ENCODE measurements at regions not wholly inside any gene's neighbourhood (a gene's known extent, or its start where the extent isn't known, plus 50 kb on each side); places are given as distances from the start of the nearest gene placed in this dataset.

DNA sequence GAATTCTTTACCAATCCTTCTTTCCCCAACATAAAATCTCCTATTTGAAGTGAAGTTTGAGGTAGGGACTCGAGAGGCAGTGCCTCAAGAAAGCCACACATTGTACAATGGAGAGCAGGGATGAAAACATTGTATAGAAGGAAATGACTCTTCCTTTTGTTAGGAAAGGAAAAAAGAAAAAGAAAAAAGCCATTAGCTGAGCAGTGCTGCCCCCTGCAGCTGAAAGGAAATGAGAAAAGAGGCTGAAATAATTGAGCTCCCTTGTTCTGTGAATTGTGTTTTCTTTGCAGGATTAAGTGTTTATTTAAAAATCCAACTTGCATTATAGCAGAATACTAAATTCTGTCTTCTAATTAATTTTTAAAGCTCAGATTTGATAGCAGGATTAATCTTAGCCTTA, 162.9 kb upstream of the SASH1 start:
- no peaks in the 10 kb centered on the region for H3K27me3 Mint-ChIP-seq (ENCODE audit: low read depth)
- H3K27ac Mint-ChIP-seq = no peak overlapping the region
- no peak for TF ChIP-seq FOXK1 (CRISPR knock-in tag; IDR thresholded peaks at IDR 0.05)
- TF ChIP-seq, protein P1, sequence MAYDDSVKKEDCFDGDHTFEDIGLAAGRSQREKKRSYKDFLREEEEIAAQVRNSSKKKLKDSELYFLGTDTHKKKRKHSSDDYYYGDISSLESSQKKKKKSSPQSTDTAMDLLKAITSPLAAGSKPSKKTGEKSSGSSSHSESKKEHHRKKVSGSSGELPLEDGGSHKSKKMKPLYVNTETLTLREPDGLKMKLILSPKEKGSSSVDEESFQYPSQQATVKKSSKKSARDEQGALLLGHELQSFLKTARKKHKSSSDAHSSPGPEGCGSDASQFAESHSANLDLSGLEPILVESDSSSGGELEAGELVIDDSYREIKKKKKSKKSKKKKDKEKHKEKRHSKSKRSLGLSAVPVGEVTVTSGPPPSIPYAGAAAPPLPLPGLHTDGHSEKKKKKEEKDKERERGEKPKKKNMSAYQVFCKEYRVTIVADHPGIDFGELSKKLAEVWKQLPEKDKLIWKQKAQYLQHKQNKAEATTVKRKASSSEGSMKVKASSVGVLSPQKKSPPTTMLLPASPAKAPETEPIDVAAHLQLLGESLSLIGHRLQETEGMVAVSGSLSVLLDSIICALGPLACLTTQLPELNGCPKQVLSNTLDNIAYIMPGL (CRISPR knock-in tag; IDR thresholded peaks at IDR 0.05) = no peak
- TF ChIP-seq, protein P2, sequence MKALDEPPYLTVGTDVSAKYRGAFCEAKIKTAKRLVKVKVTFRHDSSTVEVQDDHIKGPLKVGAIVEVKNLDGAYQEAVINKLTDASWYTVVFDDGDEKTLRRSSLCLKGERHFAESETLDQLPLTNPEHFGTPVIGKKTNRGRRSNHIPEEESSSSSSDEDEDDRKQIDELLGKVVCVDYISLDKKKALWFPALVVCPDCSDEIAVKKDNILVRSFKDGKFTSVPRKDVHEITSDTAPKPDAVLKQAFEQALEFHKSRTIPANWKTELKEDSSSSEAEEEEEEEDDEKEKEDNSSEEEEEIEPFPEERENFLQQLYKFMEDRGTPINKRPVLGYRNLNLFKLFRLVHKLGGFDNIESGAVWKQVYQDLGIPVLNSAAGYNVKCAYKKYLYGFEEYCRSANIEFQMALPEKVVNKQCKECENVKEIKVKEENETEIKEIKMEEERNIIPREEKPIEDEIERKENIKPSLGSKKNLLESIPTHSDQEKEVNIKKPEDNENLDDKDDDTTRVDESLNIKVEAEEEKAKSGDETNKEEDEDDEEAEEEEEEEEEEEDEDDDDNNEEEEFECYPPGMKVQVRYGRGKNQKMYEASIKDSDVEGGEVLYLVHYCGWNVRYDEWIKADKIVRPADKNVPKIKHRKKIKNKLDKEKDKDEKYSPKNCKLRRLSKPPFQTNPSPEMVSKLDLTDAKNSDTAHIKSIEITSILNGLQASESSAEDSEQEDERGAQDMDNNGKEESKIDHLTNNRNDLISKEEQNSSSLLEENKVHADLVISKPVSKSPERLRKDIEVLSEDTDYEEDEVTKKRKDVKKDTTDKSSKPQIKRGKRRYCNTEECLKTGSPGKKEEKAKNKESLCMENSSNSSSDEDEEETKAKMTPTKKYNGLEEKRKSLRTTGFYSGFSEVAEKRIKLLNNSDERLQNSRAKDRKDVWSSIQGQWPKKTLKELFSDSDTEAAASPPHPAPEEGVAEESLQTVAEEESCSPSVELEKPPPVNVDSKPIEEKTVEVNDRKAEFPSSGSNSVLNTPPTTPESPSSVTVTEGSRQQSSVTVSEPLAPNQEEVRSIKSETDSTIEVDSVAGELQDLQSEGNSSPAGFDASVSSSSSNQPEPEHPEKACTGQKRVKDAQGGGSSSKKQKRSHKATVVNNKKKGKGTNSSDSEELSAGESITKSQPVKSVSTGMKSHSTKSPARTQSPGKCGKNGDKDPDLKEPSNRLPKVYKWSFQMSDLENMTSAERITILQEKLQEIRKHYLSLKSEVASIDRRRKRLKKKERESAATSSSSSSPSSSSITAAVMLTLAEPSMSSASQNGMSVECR (CRISPR knock-in tag; IDR thresholded peaks at IDR 0.05; ENCODE audit: borderline replicate concordance) = no peak
- TF ChIP-seq, protein P3, sequence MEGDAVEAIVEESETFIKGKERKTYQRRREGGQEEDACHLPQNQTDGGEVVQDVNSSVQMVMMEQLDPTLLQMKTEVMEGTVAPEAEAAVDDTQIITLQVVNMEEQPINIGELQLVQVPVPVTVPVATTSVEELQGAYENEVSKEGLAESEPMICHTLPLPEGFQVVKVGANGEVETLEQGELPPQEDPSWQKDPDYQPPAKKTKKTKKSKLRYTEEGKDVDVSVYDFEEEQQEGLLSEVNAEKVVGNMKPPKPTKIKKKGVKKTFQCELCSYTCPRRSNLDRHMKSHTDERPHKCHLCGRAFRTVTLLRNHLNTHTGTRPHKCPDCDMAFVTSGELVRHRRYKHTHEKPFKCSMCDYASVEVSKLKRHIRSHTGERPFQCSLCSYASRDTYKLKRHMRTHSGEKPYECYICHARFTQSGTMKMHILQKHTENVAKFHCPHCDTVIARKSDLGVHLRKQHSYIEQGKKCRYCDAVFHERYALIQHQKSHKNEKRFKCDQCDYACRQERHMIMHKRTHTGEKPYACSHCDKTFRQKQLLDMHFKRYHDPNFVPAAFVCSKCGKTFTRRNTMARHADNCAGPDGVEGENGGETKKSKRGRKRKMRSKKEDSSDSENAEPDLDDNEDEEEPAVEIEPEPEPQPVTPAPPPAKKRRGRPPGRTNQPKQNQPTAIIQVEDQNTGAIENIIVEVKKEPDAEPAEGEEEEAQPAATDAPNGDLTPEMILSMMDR (IDR thresholded peaks at IDR 0.05) = 0 out of 2 replicates have a peak, but pooled peaks have one; percentile 18
- peaks cover 18% of the 10 kb centered on the region for H3K9me3 Mint-ChIP-seq
- peaks cover 15% of the 10 kb centered on the region for H3K4me1 Mint-ChIP-seq
- no peak overlapping the region for H3K4me3 Mint-ChIP-seq
- ChIA-PET POLR2A (no interaction called here), CTCF (interaction anchor here (0.6 to 1.7 kb wide), 47 partner anchors 9 to 801 kb away, joined by 3 to 13 read pairs (median 4); no protein-coding TSS in a partner anchor)
- peak; percentile 61 for ATAC-seq
- DNase-seq (ENCODE audit: low spot score) = peak; percentile 21
- H3K36me3 Mint-ChIP-seq = peaks cover 8% of the 10 kb centered on the region

DNA sequence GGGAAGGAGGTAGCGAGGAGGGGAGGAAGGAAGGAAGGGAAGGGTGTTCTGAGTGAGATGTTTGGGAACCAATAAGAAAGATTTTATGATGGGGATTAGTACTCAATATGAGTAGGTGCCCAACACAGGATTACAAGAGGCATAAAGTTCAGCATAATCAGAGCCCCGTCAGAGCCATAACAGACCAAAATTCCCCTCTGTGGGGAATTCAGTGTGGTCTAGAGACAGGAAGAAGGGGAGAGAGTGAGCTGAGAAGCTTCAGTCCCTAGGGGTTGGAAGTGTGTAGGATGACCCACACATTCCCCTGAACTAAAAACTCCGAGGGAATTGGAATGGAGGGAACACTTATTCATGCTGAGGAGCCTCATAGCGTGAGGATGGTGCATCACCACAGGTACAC, 160.3 kb upstream of the SASH1 start:
- Mint-ChIP-seq H3K36me3 (peaks cover 8% of the 10 kb centered on the region), H3K9me3 (peaks cover 18% of the 10 kb centered on the region), H3K4me3 (no peak overlapping the region), H3K27ac (no peak overlapping the region), H3K4me1 (peaks cover 15% of the 10 kb centered on the region), H3K27me3 (ENCODE audit: low read depth) (no peaks in the 10 kb centered on the region)
- ChIA-PET POLR2A (no interaction called here), CTCF (no interaction called here)
- DNase-seq (ENCODE audit: low spot score) (no peak), ATAC-seq (no peak)
- TF ChIP-seq, protein P4, sequence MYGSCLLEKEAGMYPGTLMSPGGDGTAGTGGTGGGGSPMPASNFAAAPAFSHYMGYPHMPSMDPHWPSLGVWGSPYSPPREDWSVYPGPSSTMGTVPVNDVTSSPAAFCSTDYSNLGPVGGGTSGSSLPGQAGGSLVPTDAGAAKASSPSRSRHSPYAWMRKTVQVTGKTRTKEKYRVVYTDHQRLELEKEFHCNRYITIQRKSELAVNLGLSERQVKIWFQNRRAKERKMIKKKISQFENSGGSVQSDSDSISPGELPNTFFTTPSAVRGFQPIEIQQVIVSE (CRISPR knock-in tag; IDR thresholded peaks at IDR 0.05; ENCODE audit: borderline replicate concordance) = no peak
- TF ChIP-seq, protein P5, sequence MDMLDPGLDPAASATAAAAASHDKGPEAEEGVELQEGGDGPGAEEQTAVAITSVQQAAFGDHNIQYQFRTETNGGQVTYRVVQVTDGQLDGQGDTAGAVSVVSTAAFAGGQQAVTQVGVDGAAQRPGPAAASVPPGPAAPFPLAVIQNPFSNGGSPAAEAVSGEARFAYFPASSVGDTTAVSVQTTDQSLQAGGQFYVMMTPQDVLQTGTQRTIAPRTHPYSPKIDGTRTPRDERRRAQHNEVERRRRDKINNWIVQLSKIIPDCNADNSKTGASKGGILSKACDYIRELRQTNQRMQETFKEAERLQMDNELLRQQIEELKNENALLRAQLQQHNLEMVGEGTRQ (CRISPR knock-in tag; IDR thresholded peaks at IDR 0.05) = no peak
- TF ChIP-seq, protein P6, sequence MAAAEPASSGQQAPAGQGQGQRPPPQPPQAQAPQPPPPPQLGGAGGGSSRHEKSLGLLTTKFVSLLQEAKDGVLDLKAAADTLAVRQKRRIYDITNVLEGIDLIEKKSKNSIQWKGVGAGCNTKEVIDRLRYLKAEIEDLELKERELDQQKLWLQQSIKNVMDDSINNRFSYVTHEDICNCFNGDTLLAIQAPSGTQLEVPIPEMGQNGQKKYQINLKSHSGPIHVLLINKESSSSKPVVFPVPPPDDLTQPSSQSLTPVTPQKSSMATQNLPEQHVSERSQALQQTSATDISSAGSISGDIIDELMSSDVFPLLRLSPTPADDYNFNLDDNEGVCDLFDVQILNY (CRISPR knock-in tag; IDR thresholded peaks at IDR 0.05) = no peak

DNA sequence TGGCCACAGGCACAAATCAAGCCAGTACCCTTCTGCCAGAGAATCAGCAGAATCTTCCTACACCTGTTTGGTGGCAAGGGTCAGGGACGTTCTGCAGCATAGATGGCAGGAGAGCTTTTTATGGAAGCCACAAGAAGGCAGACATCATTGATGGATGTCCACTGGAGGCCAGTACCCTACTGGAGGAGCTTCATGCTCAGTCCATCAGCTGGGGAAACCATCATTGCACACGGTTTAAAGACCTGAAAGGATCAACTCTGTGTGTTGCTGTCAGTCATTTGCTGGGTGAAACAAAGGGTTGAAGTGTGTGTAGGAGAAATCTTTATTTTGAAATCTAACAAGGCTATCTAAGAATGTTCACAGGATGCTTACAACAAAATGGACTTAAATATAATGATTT, 158.9 kb upstream of the SASH1 start:
- H3K27ac Mint-ChIP-seq = no peak overlapping the region
- H3K4me3 Mint-ChIP-seq = no peak overlapping the region
- POLR2A ChIA-PET = no interaction called here
- H3K27me3 Mint-ChIP-seq (ENCODE audit: low read depth) = no peaks in the 10 kb centered on the region
- peaks cover 15% of the 10 kb centered on the region for H3K4me1 Mint-ChIP-seq
- TF ChIP-seq CBFB (CRISPR knock-in tag; IDR thresholded peaks at IDR 0.05; ENCODE audit: low read depth) (no peak), ESRRA (CRISPR knock-in tag; IDR thresholded peaks at IDR 0.05; ENCODE audit: borderline replicate concordance) (no peak)
- H3K9me3 Mint-ChIP-seq = peaks cover 18% of the 10 kb centered on the region
- CTCF ChIA-PET = no interaction called here
- ATAC-seq = no peak
- no peak for DNase-seq (ENCODE audit: low spot score)
- H3K36me3 Mint-ChIP-seq = peaks cover 8% of the 10 kb centered on the region
